Endothelial cell (in vitro differentiated cells): ENCODE measurements at regions not wholly inside any gene's neighbourhood (a gene's known extent, or its start where the extent isn't known, plus 50 kb on each side); places are given as distances from the start of the nearest gene placed in this dataset.

ENCODE experiments used
- DNase-seq: peaks from one replicate; pipeline ENCODE4 v3.0.0; 2021; ENCODE audit warnings: low spot score
- H3K27ac Mint-ChIP-seq: one replicate; pipeline ENCODE4 v1.8.0; 2021; ENCODE audit warnings: mixed read lengths, inconsistent platforms; ENCODE audit not compliant: unreplicated experiment
- H3K27me3 Mint-ChIP-seq: one replicate; pipeline ENCODE4 v1.8.0; 2021; ENCODE audit warnings: mild to moderate bottlenecking, moderate library complexity, mixed read lengths, inconsistent platforms; ENCODE audit not compliant: unreplicated experiment
- H3K36me3 Mint-ChIP-seq: one replicate; pipeline ENCODE4 v1.8.0; 2021; ENCODE audit warnings: mild to moderate bottlenecking, low read depth, mixed read lengths, inconsistent platforms; ENCODE audit not compliant: unreplicated experiment
- H3K4me1 Mint-ChIP-seq: one replicate; pipeline ENCODE4 v1.8.0; 2021; ENCODE audit warnings: mild to moderate bottlenecking, mixed read lengths, inconsistent platforms; ENCODE audit not compliant: unreplicated experiment
- H3K4me3 Mint-ChIP-seq: one replicate; pipeline ENCODE4 v1.8.0; 2021; ENCODE audit warnings: mild to moderate bottlenecking, mixed read lengths, inconsistent platforms; ENCODE audit not compliant: unreplicated experiment
- H3K9me3 Mint-ChIP-seq: one replicate; pipeline ENCODE4 v1.8.0; 2021; ENCODE audit warnings: mixed read lengths, inconsistent platforms; ENCODE audit not compliant: unreplicated experiment
- TF ChIP-seq, protein P1 (sequence below): fragments of 200-600 bp; sonication (generic); IDR thresholded peaks from one replicate; pipeline ENCODE4 v1.5.0; 2021; ENCODE audit warnings: antibody characterized with exemption; ENCODE audit not compliant: unreplicated experiment

DNA sequence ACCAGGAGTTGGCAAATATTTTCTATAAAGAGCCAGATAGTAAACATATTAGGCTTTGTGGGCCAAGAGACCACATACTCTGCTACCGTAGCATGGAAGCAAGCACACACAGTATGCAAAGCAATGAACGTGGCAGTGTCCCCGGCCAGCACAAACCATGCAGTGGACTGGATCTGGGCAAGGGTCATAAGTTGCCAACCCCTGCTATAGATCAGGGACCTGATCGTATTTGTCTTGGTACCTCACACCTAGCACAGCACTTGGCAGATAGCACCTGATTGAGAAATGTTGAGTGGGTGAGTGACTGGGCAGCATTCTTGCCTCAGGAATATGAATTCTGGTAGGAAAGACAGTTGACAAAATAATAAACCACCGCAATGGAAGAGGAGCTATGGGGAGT, 331.9 kb downstream of the FGFR2 start:
- no peak overlapping the region for H3K27ac Mint-ChIP-seq
- no peaks in the 10 kb centered on the region for H3K4me1 Mint-ChIP-seq
- DNase-seq = no peak
- no peaks in the 10 kb centered on the region for H3K36me3 Mint-ChIP-seq
- TF ChIP-seq, protein P1, sequence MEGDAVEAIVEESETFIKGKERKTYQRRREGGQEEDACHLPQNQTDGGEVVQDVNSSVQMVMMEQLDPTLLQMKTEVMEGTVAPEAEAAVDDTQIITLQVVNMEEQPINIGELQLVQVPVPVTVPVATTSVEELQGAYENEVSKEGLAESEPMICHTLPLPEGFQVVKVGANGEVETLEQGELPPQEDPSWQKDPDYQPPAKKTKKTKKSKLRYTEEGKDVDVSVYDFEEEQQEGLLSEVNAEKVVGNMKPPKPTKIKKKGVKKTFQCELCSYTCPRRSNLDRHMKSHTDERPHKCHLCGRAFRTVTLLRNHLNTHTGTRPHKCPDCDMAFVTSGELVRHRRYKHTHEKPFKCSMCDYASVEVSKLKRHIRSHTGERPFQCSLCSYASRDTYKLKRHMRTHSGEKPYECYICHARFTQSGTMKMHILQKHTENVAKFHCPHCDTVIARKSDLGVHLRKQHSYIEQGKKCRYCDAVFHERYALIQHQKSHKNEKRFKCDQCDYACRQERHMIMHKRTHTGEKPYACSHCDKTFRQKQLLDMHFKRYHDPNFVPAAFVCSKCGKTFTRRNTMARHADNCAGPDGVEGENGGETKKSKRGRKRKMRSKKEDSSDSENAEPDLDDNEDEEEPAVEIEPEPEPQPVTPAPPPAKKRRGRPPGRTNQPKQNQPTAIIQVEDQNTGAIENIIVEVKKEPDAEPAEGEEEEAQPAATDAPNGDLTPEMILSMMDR = no peak
- peaks cover 3% of the 10 kb centered on the region for H3K27me3 Mint-ChIP-seq
- no peaks in the 10 kb centered on the region for H3K9me3 Mint-ChIP-seq
- H3K4me3 Mint-ChIP-seq = no peak overlapping the region

- H3K4me3 Mint-ChIP-seq = no peak overlapping the region
- no peaks in the 10 kb centered on the region for H3K36me3 Mint-ChIP-seq
- TF ChIP-seq, protein P1 = no peak
- H3K9me3 Mint-ChIP-seq = no peaks in the 10 kb centered on the region
- no peak for DNase-seq
- no peaks in the 10 kb centered on the region for H3K4me1 Mint-ChIP-seq
- no peak overlapping the region for H3K27ac Mint-ChIP-seq
- H3K27me3 Mint-ChIP-seq = peaks cover 3% of the 10 kb centered on the region
Observed at GRCh38 chr10:121267236-121268003, 330.8 kb downstream of the FGFR2 start.

DNA sequence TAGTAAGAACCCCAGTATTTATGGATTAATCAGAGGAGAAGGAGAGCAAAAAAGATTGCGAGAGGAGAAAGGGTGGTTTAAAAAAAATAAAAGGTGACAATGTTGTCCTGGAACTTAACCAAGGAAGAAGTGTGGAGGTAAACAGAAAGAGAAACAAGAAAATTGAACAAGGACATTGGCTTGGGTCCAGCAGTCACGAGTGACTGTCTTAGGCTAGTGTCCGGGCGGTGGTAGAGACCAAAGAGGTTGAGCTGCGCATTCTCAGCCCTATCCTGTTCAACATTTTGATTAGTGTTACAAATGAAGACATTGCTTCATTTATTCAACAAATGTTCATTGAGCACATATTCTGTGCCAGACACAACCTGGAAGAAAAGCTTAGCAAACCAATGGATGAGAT, 329.9 kb downstream of the FGFR2 start:
- no peaks in the 10 kb centered on the region for H3K9me3 Mint-ChIP-seq

GRCh38 chr10:121268863-121269432, 329.3 kb downstream of the FGFR2 start:
- H3K9me3 Mint-ChIP-seq = no peaks in the 10 kb centered on the region

More for the DNA sequence above, 329.9 kb downstream of the FGFR2 start:
- H3K36me3 Mint-ChIP-seq = no peaks in the 10 kb centered on the region
- H3K4me1 Mint-ChIP-seq = no peaks in the 10 kb centered on the region
- TF ChIP-seq, protein P1 = no peak
- H3K27me3 Mint-ChIP-seq = peaks cover 3% of the 10 kb centered on the region
- no peak overlapping the region for H3K4me3 Mint-ChIP-seq
- no peak for DNase-seq
- no peak overlapping the region for H3K27ac Mint-ChIP-seq

More at GRCh38 chr10:121268863-121269432, 329.3 kb downstream of the FGFR2 start:
- TF ChIP-seq, protein P1 = no peak
- H3K4me3 Mint-ChIP-seq = no peak overlapping the region
- no peaks in the 10 kb centered on the region for H3K4me1 Mint-ChIP-seq
- no peak overlapping the region for H3K27ac Mint-ChIP-seq
- H3K27me3 Mint-ChIP-seq = peaks cover 3% of the 10 kb centered on the region
- no peak for DNase-seq
- H3K36me3 Mint-ChIP-seq = no peaks in the 10 kb centered on the region
